Inflammatory macrophage treated with lipopolysaccharide for 1 hour (primary cell): ENCODE measurements at regions not wholly inside any gene's neighbourhood (a gene's known extent, or its start where the extent isn't known, plus 50 kb on each side); places are given as distances from the start of the nearest gene placed in this dataset.
A peak's percentile ranks its signal among the peaks of the same experiment; 100 is the strongest.

Experiments
- DNase-seq, 2 donors: peaks; one replicate each; pipeline ENCODE4 v3.0.0-alpha.2; 2020 to 2022

DNA sequence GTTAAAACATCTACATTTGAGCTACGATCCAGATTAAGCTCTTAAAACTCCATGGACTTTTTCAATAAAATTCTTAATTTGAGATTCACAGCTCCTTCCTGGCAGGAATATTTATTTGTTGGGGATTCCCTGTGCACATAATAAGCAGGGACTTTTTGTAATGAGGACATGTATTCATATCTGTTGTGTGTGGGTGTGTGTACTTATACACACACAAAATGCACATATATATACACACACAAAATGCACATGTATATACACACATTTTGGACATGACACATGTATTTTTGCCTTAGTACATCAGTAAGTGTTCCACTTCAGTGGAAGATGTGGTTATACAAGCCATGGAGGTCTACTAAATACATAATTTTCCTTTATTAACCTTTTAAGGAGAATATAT lies 1131.1 kb upstream of the CDH2 start:
- no peak for DNase-seq

- no peak for DNase-seq
Measured at GRCh38 chr18:29307231-29307630, 1130.3 kb upstream of the CDH2 start.

DNA sequence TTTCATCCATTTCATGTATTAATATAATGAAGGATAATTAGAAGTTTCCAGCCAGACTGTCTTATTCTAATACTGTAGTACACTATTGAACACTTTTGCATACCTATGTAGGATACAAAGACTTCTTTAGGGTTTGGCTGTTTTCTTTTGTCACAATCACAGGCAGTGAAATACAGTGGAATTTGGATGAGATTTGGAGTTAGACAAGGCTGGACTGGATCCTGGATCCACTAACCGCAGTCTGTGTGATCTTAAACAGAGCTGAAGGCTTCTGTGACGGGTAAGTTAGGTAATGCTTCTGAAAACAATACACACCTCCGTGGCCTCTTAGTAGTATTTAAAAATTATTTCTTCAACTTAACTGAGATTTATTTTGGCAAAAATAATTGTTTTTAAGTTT lies 1128.6 kb upstream of the CDH2 start:
- no peak for DNase-seq

DNA sequence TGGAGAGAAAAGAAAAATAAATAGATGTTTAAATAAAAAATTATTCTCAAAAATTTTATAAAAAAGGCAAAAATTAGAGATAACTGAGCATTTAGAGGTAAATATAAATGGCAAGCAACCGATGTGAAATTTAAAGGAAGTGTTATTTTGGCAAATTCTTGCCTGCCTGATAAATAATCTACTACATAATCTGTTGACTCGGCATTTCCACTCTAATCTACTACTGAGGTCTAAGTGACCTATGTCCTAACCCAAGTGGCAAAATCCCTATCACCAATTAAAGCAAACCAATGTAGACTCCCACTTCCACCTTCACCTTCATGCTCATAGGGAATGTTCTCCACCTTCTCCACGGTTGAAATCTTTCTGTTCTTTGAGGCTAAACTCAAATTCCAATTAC lies 1124.1 kb upstream of the CDH2 start:
- DNase-seq = no peak

- DNase-seq = no peak
Measured at GRCh38 chr18:29285471-29285870, 1108.5 kb upstream of the CDH2 start.

- no peak for DNase-seq
Measured at GRCh38 chr18:29271501-29271900, 1094.6 kb upstream of the CDH2 start.

DNA sequence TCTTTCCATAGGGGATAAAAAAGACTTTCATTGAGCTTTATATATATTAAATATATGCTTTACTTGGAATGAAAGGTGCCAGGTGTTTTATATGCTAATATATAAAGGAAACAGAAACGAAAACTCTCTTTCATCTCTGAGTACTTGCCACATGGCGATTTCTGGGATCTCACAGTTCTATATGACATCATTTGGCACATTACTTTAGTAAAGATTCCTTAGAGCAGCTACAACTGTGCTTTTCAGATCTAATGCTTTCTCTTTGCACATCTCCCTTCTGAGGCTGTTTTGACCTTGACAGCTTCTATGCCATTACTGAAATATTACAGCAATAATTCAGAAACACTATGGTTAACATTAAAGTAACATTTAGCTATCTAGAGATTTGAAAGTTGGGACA lies 1082.9 kb upstream of the CDH2 start:
- no peak for DNase-seq

GRCh38 chr18:29254123-29254522 lies 1077.2 kb upstream of the CDH2 start:
- DNase-seq = no peak

DNA sequence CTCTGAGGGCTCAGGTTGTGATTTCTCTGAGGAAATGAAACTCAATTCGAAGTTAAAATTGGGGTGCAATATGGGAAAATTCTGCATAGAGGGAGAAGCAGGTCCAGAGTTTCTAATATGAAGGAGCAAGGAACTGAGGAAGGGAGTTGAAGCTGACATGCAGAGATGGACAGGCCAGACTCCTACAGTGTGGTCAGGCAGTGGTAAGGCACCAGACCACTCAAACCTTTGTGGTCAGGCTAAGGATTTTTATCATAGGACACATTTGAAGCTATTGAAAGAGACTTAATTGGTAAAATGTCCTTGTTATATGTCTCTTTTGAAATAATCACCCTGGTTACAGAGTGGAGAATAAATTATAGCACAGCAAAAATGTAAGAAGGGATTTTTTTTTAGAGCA lies 1074.8 kb upstream of the CDH2 start:
- DNase-seq = no peak

DNA sequence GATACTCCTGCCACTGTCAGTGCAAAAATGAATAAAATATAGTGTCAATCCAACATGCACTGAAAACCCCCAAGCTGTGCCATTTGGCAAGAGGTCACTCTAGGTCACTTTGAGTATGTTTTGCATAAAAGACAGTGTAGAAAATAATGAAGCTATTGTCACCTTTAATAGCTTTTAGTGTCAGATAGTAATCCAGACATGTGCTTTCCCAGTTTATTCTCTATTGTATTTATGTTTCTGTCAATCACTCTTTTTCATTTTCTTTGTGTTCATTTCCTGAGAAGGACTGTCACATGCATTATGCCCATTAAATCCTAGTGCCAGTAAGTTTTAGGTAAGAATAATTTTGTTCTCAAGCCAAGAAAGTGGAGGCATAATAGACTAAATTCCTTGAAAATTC lies 1073.9 kb upstream of the CDH2 start:
- DNase-seq = no peak

- DNase-seq = peak in 1 of 2 donors; percentile 9
Measured at GRCh38 chr18:29250259-29250658, 1073.3 kb upstream of the CDH2 start.

- DNase-seq = no peak
Measured at GRCh38 chr18:29248805-29249204, 1071.9 kb upstream of the CDH2 start.

DNA sequence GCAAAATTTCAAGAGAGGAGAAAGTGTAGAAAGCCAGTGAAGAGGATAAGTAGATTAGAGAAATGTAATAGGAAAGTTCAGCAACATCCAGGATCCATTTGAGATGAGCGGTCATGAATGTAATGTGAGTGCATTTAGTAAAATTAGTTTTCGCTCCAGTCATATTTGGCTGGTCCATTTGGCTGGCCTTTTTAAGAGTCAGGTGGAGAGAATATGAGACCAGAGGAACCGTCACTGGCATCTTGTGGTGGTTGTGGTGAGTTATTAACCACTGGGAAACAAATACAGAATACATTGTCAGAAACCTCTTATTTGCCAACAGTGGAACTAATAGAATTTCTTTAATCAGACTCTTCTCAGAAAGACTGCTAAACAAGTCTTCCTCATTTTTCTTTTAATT lies 1064.3 kb upstream of the CDH2 start:
- no peak for DNase-seq

DNA sequence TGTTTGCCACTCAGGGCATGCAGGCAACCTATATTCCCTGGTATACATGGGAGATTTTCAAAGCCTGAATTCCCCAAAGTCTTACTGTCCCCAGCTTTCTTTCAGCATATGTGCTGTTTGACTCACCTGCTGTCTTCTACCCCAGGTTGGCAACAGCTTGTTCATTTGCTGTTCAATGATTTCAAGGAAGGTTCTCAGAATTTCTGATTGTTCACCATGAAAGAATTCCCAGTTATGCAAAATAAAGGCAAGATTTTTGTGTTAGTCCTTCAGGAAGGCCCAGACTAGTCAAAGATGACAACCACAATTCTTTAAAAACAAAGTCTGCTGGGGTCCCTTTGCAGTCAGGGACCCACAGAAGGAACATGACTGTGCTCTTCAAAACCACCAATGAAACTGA lies 1057.8 kb upstream of the CDH2 start:
- no peak for DNase-seq

GRCh38 chr18:29226213-29226612 lies 1049.3 kb upstream of the CDH2 start:
- DNase-seq = no peak

- DNase-seq = no peak
Measured at GRCh38 chr18:29225351-29225750, 1048.4 kb upstream of the CDH2 start.

- DNase-seq = no peak
Measured at GRCh38 chr18:29218091-29218490, 1041.2 kb upstream of the CDH2 start.

DNA sequence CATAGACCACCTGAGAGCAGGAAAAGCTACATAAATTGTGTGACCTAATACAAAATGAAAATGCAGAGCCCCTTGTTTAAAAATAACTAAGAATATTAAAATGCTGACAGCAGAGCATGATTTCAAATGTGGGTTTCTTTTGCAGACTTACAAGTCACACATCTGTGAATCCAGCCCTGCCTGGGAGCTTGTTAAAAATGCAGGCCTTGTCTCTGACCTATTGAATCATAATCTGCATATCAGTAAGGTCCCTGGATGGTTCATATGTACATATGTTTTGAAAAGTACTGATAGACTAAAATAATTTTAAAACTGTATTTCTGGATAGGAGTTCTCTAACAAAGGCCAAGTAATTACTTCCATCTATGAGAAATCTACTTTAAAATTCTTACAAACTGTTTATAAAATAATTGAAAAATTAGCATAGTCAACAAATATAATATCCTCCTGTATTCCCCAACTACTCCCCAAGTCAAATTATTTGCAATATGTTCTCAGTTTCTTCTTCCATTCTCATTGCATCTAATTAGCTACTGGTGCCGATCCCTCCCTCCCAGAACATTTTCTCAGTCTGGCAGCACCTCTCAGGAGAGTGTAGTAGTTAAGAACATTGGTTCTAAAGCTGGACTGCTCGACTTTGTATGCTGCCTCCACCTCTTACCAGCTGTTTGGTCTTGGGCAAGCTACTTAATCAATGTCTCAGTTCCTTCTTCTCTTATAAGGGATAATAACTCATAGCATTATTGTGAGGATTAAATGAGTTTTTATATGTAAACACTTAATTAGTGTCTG lies 1040.4 kb upstream of the CDH2 start:
- DNase-seq = no peak

DNA sequence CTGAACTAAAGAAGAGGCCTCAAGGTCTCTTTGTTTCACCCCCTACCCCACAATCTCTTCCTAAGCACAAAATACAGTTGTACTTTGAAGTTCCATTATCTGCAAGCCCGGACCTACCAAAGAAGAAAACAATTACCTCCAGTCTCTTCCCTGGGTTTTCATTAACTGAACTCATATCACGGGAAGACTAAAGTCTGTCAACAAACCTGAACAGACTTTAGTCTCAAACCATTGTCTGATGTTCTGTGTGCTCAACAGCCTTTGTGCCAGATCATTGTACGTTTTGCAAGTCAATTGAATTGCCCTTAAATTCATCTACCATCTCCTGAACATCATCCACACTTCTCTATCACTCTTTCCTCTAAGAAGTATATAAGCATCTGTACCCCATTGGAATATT lies 1021.9 kb upstream of the CDH2 start:
- no peak for DNase-seq

DNA sequence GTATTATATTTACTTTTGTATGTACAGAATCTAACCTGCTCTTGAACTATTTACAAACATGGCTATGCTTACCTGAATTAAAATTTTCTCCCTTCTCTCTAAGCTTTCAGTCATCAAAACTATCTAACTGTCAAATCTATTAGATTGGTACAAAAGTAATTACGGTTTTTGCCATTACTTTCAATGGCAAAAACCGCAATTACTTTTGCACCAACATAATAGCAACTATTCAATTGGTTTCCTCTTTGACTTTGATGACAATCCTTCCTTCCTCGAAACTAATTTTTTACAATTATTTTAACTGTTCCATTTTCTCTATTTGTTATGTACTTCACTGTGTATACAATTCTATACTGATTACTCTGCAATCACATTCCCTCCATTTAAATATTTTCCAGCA lies 1019.4 kb upstream of the CDH2 start:
- no peak for DNase-seq

DNA sequence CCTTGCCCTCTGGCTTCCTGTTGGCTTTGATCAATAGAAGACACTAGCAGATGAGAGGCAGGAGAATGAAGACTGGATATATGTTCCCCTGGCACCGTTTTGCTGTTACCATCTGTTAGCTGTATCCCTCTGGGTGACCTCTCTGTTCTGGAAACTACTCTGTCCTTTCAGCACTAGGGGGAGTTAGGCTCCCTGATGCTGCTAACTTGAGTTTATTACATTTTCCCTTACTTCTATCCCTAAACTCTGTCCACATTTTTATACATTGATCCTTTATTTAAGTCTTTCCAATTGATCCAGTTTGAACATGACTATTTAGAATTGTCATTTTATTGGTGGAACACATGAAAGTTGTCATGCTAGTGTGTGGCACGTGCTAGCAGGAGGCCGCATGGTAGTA lies 1014.3 kb upstream of the CDH2 start:
- no peak for DNase-seq

- DNase-seq = no peak
Measured at GRCh38 chr18:29188760-29189159, 1011.8 kb upstream of the CDH2 start.

DNA sequence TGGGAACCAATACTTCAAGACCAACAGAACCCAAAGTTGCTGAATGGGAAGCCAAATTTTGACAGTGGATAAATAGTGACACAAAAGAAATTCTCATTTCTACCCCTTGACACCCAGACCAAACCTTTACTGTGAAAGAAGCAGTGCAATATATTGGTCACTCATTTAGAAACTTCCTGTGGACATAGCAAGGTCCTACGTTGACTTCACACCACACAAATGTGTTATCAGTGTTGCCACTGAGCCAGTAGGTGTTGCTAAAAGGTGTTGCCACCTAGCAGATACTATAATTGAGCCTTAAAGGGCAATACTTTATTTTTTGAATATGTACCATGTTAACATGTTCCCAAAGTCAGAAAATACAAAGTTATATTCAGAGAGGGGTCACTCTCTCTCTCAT lies 1008.9 kb upstream of the CDH2 start:
- no peak for DNase-seq

GRCh38 chr18:29184654-29185053 lies 1007.7 kb upstream of the CDH2 start:
- DNase-seq = no peak

- DNase-seq = no peak
Measured at GRCh38 chr18:29181151-29181901, 1004.4 kb upstream of the CDH2 start.
